ENCODE measurements at regions not wholly inside any gene's neighbourhood (a gene's known extent, or its start where the extent isn't known, plus 50 kb on each side); places are given as distances from the start of the nearest gene placed in this dataset.

DNA sequence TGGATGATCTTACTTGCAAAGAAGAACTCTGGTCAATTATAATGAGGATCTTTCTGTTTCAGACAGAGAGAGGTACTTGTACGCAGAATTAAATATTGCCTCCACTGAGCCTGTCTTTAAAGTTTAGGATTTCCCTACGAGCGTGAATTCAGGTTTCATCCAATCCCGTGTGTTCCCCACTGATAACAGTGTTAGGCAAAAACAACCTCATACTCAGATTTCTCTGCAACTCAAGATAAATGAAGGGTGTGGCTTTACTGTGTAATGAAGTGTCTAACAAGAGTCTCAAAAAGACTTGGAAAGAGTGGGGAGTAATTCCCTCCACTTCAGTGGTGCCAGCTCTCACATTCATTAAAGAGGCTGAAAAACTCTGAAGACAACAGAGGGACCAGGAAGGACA is 53.2 kb upstream of the ACO1 start:
- DNase-seq, result no peak

DNA sequence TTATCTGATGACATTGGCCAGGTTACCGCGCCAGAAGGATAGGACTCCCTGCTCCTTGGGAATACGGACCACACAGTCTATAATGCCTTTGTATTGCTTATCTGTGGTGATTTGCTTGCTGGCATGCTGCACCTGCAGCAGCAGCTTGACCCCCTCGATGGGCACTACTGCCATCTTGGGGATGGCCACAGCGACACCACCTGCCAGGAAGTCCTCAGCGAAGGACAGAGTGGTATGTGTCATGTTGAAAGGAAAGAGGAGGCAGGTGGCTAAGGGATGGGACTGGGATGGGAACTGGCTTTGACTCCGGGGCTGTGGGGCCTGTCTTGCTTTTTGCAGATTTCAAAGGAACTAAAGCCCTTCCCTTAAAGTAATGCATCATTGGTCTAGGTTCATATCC is 50.3 kb upstream of the ACO1 start:
- no peak for DNase-seq
